HG03571 (cell line): ENCODE measurements at regions not wholly inside any gene's neighbourhood (a gene's known extent, or its start where the extent isn't known, plus 50 kb on each side); places are given as distances from the start of the nearest gene placed in this dataset.

Experiments used
- ATAC-seq: cut with Tn5 transposase; IDR thresholded peaks from one replicate; pipeline ENCODE4 v1.9.1; 2021; ENCODE audit not compliant: unreplicated experiment

GRCh38 chr9:14967450-14968321 is 57.5 kb upstream of the FREM1 start:
- ATAC-seq, result no peak

- ATAC-seq, result no peak
Observed at GRCh38 chr9:14962193-14962882, 52.1 kb upstream of the FREM1 start.

- ATAC-seq, result no peak
Observed at GRCh38 chr9:14961372-14962068, 51.3 kb upstream of the FREM1 start.

GRCh38 chr9:14960881-14961280 is 50.7 kb upstream of the FREM1 start:
- no peak for ATAC-seq
